CD4-positive, alpha-beta T cell treated with Interleukin-10 for 1 hour (primary cell): ENCODE measurements at regions not wholly inside any gene's neighbourhood (a gene's known extent, or its start where the extent isn't known, plus 50 kb on each side); places are given as distances from the start of the nearest gene placed in this dataset.

Experiments
- DNase-seq: peaks from one replicate; pipeline ENCODE4 v3.0.0-alpha.2; 2020

DNA sequence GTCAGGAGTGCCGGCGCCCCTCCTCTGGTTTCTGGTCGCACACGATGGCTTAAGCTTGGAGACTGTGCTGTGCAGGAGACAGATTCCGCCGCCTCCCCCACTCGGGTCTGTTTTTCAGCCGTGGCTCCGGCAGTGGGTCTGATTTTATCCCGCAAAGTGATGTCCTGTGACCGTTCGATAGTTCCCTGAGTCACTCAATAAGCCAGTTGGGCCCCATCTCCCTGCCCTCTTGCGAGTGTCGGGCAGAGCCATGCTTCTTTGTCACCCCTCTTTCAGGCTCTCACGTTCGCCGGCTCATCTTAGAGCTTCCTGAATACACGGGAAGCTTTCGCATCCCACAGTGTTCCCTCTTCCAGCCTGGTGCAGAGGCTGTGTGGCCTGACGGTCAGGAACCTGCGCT, 127.8 kb upstream of the RFLNA start:
- DNase-seq = no peak

DNA sequence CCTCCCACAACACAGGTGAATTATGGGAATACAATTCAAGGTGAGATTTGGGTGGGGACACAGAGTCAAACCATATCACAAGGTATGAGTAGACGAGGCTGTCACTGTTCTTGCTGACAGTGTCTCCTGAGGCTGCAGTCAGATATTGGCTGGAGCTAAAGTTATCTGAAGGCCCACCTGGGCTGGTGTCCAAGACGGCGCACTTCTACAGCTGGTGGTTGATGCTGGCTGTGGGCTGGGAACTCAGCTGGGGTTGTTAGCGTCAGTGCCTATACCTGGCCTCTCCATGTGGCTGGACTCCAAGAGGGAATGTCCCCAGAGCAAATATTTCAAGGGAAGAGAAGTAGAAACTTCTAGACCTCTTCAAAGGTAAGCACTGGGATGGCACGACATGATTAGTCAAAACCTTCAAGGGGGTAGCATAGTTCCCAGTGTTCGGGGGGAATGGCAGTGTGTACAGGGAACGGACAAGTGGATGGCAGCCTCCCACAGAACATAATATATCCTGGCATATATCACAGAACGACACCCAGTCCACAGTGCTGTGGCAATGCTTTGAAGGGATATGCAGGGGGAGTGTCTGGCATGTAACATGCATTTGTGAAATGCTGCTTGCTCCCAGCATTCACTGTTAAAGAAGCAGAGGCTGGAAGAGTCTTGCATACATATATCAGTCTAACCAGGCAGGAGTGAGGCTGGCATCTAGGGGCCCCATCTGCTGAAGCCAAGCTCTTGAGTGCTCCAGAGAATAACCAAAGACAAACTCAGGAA, 126.7 kb upstream of the RFLNA start:
- no peak for DNase-seq

DNA sequence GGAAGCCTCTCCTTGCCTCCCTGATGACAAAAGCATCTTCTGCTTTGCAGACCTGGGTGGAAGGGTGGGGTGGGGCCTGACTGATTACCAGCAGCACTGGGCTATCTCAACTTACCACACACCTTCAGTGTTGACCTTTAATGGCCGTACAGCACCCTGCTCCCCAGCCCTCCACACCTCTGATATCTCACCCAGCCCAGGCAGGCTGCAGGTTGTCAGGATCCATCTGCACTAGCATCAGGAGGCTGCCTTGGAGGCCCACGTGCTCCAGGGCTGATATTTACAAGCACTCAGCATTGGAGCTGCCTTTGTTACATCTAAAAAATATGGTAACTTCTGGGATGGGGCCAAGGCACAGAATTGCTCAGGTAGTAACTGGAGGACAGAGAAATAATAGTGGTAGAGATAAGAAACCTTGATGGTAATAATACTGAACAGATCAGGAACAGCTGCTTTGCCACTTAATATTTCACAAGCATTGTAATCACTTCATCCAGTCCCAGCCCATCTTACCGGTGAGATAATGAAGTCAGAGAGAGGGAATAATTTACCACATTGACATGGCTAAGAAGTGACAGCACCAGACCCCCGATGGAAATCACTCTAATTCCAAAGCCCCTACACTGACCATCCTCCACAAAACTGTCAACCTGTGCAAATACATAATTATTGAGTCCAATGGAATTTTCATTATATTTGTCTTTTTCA, 125.2 kb upstream of the RFLNA start:
- no peak for DNase-seq

DNA sequence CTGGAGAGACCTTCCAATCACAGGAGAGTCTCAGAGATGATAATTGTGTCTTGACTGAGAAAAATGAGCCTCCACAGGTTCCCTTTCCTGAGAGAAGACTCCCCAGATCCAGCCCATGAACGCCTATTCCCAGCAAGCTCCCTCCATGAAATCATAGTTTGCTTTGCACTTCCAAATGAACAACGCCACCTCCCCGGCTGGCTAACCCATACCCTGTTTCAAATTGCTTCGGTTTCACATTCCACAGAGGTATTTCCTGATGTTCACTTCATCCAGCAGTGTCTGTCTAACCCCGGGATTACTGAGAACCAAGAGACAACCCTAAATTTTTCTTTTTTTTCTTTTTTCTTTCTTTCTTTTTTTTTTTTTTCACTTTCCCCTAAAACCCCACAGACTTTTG, 124.1 kb upstream of the RFLNA start:
- DNase-seq = no peak

DNA sequence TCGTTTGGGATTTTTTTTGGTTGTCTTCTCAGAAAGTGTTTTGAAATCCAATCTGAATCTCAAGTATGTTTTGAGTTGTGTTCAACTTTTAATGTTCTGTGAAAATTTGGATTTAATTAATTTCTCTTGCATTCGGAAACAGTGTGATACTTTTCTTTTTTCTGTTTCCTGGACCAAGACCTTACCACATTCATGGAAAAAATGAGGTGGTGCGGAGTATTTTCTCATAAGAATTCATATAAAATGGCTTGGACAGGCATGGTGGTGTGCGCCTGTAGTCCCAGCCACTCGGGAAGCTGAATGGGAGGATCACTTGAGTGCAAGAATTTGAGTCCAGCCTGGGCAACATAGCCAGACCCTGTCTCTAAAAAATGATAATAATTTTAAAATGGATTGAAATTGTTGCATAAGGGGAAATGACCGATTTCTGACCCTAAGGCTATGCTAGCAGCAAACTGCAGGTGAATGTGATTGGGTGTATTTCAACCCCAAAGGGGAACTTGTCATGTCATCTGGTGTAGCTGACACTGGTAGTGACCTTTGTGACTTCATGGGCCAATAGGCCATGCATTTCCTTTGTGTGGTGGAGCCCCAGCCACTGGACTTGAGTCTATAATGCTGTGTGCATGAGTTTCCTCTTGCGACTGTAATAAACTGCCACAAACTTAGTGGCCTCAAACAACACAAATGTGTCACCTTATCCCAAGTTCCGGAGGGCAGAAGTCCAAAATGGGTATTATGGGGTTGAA, 123.5 kb upstream of the RFLNA start:
- peak; percentile 6 for DNase-seq

DNA sequence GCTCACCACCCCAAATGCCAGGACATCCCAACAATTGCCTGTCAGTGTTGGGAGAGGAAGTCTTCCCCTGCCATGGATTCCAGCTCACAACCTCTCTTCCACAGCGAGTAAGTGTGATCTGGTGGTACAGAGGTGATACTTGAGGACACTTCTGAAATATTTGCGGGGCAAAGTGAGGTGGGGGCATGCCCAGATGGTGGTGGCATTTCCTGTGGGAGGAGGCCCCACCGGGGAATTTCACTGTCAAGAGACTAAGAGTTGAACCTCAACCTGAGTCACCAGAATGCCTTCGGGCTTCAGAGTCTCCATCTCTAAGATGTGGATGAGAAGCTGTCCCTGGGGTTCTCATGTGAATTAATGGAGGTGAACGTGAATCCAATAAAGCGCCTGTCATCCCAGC, 122.3 kb upstream of the RFLNA start:
- DNase-seq = no peak

DNA sequence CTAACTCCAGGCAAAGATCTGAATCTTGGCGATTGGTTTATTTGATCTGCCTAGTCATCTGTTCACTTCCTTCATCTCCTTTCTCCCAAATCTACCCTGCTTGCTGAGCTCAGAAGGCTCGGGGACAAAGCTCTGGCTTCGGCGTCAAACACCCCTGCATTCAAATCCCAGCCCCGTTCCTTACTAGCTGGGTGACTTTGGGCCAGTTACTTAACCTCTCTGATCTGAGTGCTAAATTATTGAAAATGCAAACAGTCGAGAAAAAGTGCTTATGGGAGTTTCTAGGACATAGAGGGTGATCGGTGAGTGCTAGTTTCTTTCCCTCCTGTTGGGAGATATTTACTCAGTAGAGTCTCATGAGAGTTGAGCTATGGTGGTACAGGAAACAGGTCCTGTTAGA, 121.2 kb upstream of the RFLNA start:
- DNase-seq = no peak

DNA sequence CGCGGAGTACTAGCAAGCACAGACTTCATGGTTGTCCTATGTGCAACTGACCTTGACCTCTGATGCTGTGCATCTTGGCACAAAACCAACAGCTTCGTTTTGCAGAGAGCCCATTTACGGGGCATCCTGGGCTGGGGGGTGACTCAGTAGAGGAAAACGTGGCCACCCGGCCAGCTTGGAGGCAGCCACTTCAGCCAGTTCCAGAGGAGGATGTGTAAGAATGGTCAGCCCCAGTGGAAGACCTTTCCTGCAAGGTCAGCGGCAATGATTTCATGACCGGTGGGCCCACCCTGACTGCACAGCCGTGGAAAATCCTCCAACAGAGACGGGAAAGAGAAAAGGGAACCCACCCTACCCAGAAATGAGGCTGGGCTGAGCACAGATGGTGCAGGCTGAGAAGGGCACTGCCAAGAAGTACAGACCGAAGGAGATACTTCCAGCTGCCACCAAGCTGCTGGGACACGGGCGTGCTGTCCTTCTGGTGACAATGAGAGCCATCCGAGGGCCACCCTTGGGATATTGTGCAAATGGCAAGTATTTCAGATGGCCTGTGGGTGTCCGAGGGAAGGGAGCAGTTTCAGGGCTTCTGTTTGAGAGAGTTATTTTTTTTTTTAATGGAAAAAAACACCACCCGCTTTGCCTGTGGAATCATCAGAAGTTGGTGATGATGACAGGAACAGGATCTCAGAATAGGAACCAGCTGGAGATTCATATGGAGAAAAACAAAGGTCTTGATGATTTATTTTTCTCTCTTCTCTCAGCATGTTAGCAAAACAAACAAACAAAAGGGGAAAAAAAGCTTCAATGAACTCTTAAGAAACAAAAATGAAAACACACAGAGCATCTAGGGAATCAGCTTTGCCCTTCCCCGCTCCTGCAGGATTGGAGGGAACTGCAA, 120.2 kb upstream of the RFLNA start:
- no peak for DNase-seq

DNA sequence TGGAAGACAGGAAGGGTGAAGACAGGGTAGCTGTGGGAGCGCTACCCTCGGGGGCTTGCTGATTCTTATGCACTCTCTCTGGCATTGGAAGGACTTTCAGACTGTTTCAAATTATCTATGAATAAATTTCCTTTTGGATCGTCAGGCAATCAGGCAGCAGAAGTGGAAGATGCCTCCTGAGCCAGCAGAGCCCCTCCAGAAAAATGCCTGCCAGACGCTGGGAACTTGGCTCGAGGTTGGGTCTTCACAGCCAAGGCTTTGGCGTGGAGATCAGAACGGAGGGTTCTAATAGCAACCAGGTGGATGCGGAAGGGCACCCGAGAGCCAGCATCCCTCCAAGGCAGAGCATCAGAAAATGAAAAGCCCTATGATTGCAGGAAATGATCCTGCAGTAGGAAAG, 119.2 kb upstream of the RFLNA start:
- no peak for DNase-seq

DNA sequence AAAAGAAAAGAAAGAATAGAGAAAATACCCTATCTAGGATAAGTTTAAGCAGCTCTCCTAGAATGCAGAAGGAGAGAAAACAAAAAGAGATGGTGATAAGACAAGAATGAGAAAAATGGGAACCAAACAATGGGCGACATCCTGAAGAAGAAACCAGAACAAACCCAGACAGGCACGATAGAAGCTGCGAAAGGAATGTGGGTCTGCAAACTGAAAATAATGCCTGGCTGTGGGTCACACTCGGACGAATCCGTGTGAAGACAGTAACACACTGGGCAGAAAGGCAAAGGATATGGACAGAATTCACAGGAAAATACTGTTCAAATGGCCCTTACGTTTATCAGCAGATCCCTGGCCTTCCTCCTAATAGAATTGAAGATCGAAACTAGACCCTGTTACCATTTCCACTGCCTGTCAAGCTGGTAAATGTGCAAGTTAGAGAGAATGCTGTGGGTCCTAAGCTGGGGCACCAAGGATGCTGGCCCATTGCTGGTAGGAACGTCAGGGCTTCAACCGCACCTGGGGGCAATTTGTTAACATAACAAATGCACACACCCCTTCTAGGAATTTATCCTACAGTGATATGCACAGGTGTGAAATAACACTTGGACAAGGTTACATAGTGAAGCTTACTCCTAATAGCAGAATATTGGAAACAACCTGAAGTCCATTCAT, 117.5 kb upstream of the RFLNA start:
- no peak for DNase-seq

DNA sequence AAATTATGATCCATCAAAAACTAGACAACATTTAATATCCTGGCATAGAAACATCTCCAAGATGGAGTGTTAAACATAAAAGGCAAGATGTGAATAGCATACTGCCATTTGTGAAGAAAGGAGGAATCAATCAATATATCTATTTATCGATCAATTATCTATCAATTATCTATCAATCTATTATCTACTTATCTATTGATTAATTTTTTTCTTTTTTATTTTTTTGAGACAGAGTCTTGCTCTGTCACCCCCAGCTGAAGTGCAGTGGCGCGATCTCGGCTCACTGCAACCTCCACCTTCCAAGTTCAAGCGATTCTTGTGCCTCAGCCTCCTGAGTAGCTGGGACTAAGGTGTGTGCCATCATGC, 117.0 kb upstream of the RFLNA start:
- no peak for DNase-seq

DNA sequence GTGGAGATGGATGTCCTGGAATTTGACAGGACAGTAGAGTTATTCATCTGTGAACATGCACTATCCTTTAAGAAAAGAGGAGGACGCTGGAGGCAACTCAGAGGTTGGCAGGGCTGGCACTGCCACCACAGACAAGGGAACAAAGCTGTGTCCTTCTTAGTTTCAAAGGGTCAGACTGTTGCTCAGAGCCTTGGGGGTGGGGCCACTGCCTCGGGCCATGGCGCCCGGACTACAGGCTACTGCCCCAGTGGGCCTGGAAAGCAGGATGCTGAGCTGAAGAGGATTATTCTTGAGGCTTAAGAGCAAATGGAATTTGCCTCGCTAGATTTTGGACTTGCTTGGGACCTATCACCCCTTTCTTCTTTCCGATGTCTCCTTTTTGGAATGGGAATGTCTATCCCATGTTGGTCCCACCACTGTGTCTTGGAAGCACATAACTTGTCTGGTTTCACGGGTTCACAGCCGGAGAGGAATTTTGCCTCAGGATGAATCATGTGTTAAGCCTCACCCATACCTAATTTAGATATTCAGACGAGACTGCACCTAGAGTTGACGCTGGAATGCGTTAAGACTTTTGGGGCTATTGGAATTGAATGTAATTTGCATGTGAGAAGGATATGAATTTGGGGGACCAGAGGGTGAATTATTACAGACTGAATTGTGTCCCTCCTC, 114.8 kb upstream of the RFLNA start:
- no peak for DNase-seq

DNA sequence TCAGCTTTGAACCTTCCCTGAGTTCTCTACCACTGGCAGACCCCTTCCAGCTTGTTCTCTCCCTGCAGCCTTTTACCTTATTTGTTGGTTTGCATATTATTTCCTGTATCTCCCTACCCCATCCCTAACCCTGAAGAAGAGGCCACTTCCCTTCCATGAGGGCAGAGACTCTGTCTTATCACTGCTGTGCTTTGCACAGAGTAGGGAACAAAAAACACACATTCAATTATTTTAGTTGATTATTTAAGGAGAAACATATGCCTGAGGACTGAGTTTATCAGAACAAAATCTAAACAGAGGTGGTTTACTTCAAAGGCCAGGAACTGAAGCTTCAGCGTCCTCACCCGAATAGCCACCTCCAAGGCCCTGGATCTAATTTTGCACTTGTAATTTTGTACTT, 111.7 kb upstream of the RFLNA start:
- no peak for DNase-seq

DNA sequence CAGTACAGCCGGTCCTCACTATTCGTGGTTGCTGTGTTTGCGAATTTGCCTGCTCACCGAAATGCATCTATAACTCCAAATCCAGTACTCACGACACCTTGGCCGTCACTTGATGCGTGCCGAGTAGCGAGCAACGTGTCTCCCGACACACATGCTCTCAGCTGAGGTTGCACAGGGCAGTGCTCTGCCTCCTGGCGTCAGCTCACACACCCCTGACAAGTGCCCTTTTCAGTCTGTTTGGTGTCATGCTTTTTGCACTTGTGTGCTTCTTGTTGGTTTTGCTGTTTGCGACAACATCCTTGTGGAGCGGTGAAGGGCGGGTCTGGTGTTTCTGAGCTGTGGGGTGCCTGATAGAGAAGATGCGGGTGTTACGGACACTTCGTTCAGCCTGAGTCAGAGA, 110.4 kb upstream of the RFLNA start:
- DNase-seq = no peak

DNA sequence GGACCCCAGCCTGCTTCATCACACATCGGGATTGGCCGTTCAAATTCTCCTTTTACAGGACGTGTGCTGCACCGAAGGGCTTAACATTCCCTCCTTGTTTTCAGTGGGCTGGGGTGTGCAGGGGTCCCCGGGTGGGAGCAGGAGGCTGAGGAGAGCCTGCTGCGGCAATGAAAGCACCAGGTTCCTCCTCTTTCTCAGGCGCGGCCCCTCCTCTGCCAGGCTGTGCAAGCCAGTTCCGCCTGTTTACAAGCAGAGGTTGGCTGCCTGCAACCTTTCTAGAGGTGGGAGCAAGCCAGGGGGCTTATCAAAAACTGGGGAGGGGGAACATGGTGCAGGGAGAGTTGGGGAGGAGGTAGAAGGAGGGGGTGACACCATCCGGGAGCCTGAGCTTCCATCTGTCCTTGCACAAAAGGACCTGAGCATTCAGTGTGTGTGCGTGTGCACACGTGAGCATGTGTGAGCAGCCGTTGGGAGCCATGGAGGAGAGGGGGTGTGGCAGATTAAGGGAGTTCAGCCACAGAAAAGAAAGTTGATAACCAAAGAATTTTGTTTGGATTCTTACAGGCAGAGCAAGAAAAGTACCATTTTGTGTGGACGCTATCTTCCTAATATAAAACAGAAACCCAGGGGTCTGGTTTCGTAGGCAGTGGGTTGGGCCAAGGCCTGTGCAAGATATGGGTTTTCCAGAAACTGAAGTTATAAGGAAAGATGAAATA, 108.8 kb upstream of the RFLNA start:
- DNase-seq = no peak

DNA sequence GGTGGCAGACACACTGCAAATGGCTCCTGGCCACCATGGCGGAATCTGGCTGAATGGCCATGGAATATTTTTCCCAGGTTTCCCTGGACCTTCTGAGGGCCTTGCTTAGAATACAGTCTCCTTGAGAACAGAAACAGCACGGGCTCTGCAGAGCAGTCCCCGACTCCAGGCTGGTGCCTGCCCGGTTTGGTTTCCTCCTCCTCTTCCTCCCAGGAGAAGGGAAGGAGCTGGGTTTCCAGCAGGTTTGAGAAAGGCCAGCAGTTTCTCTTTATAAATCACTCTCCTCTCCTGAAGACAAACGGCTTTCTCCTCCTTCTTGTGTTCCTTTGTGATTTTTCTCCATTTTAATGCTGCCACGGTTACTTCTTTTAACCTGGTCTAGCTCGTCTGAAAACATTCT, 106.8 kb upstream of the RFLNA start:
- DNase-seq = no peak

DNA sequence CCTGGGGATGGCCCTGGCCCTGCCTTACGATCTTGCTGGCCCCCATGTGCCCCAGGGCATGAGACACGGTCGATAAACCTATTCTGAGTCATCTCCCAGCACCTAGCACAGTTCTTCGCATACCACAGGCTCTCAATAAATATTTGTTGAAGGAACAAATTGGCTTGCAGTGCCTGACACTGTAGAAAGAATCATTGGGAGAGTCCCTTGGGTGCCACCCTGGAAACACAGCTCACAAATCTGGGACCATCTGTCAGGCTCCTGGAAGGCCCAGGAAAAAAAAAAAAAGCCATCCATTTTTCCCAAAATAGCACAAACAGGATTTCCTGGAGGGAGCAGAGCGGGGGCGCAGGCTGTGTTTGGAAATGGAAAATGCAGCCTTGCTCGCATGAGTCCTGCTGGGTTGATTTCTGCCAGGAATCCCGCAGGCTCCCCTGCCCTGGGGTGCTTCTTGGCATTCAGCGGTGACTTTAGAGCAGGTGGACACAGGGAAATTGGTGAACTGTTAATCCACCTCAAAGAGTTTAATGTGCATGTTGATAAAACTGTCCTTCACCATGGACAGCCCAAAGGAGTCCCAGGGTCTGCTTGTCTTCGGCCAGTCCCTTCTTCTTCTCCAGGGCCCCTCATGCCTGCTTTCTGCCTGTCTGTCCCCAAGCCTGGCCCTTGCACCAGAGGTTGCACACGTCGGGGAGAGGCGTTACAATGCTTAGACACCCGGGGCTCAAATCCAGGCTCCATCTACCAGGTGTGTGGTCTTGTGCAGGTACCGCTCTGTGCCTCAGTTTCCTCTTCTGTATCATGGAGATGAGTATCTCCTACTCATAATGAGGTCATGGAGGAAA, 106.1 kb upstream of the RFLNA start:
- DNase-seq = no peak

DNA sequence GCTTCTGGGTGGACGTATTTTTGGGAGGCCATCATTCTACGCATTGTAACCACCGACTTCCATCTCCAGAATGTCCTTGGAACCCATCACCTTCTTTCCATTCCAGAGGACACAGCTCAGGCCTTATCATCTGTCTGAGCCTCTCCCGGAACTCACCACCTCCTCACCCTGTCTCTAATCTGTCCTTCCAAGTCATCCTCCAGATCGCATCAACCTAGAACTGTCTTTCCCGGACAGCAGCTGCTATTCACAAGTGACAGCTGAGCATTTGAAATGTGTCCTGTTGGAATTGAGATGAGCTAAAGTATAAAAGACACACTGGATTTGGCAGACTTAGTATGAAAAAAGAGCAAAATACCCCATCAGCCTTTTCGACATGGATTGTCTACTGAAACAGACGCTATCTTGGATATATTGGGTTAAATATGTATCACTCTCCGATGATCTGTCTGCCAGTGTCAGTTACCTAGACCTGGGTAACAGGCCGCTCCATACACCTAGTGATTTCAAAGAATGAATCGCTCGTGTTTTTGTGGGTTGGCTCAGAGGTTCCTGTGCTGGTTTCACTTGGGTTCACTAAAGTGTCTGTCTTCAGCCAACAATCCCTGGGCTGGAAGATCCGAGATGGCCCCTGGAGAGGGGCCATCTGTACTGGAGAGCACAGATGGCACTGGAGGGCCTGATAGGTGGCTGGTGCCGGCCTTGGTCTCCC, 104.4 kb upstream of the RFLNA start:
- DNase-seq = no peak

DNA sequence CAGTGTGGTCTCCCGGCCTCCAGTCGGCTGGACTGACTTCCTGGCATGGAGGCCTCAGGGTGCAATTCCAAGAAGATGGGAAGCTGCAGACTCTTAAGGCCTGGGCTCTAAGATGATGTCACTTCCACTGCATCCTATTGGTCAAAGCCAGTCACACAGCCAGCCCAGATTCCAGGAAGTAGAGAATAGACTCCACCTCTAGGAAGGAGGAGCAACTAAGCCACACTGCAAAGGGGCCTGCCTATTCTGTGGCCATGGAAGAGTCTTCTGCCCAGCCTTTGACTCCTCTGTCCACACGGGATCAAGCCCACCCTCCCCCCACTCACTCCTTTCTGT, 103.9 kb upstream of the RFLNA start:
- no peak for DNase-seq

DNA sequence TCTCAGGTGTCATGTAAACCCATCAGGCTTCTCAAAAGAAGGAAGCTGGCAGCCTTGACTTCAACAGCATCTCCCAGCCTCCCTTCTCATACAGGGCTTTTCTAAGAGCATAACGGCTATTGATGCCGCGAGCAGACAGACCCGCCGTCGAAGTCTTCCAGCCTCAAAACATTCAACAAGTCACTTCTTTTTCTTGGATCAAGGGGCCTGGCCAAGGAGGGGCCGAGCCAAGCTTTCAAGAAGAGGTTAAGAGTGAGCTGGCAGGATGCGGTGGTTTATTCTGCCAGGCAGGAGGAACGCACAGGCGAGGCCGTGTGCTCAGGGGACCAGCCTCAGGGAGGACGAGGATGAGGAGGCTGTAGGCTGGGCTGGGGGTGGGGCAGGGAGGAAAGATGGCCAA, 102.9 kb upstream of the RFLNA start:
- no peak for DNase-seq
